Ureter (tissue), 1 donor: ENCODE measurements at regions not wholly inside any gene's neighbourhood (a gene's known extent, or its start where the extent isn't known, plus 50 kb on each side); places are given as distances from the start of the nearest gene placed in this dataset.
A peak's percentile ranks its signal among the peaks of the same experiment; 100 is the strongest.

ENCODE experiments used
- DNase-seq: peaks from one replicate; pipeline ENCODE4 v3.0.0-alpha.2; 2020; ENCODE audit warnings: low spot score
- donor health status: DM: yes; HTN: yes; CAD: no.

DNA sequence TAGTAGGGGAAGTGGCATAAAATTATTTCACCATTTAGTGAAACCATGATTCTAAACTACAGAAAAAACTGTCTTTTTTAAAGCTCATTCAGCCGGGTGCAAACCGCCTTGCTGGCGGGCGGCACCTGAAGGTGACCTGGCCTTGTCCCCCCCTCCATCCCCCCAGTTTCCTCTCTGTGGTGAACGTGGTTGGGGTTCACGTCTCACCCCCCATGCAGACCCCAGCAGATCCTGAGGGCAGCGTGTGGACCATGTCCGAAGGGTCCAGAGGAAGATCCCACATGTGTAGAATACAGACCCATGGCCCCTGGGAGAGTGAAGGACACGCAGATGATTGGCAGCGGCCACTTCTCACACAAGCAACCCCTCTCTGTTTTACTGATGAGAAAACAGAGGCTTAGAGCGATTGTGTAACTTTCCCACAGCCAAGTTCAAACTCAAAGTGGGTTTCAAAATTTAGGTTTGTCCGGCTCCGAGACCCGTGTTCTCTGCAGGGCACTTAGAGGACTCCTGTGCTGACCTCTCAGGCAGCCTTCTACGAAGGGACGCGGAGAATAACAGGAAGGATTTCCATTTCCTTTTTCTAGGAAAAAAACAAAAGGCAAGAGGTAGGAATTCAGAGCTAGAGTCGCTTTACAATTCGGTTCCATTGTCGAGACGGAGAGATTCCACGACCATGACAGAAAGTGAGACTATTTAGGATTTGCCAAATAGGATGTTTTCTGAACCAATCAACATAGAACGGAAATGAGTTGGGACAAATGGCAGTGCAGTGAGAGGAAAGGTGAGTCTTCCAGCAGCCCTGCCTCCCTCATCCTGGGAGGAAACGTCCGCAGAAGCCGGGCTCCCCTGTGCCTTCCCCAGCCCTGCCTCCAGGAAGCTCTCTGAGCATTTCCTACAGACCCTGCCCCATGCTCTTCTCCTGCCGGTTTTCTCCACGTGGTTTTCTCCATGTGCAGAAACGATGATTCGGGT, 67.6 kb upstream of the PITRM1 start:
- no peak for DNase-seq

DNA sequence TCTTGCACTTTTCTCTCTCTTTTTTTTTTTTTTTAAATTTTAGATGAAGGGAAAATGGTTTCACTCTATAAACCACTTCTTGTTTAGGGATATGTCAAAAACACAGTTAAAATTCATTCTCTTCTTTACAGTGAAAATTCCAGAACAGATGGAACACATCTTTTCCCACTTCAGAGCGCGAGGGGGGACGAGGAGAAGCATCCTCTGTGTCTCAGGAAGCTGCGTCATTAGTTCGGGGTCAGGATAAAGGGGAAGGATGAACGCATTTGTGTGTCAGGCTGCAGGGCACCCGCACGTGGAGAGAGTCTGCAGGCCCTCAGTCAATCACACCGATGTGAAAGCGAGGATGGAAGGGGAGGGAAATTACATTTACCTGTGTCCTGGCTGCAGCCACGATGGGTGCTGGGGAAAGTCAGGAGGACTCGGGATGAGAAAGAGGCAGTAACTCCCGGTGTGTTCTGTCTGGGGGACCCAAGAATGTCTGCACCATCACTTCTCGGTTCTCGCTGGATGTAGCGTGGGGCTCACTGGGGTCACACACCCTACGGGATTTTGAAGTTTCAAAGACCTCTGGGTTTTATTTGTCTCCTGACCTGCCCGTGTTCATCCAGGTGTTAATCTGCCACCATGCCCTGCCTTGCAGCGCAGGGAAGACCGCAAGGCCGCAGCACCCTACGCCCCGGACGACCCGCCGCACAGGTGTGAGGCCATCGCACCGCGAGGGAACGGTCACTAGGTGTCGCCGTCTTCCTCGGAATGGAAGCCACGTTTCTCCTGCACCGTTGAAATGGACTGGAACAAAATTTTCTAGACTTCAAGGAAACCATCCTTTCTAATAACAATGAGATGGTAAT, 66.7 kb upstream of the PITRM1 start:
- peak; percentile 67 for DNase-seq

DNA sequence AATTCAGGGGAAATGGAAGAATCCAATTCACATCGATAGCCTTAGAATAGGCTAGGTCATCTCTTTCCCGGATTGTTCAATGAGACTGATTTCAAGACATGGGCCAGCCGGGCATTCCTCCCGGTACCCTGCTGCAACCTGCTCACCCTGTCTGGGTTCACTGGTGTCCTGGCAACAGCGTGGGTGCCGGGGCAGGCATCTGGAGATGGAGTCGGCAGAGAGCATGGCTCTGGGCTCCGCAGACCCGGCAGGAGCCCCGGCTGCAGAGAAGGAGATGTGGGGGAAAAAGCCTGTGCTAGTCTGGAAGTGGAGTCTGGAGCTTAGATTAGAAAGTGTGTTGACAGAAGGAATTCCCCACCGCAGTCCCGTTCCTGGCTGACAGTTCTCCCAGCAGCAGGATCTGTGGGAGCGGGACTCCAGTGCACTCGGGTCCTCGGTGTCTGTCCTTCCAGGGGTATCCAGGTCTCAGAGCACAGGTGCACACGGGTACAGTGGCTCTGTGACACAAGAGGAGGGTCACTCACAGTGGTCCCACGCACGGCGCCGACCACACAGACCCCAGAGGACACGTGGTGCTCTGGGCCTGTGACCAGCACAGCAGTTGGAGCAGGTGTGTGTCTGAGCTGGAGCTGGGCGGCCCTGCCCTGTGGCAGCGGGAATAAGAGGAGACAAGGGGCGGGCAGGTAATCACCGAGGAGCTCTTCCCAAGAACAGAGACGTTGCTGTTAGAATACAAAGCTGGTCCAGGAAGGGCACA, 65.7 kb upstream of the PITRM1 start:
- DNase-seq, result no peak

DNA sequence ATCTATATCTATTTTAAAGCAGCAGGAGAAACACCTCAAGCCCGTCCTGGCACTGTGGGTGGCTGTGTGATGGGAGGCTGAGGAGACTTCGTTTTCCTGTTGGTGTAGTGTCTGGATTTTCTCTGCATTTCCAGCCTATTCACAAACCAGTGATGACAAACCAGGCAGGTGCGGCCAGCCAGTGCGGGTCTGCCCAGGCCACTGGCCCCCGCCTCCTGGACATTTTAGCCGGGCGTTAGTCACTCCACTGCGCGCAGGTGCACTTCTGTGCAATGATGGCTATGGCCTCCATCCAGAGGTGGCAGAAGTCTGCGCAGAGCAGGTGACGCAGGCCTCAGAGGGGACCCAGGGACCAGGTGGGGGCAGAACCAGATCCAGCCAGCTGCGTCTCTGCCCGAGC, 64.9 kb upstream of the PITRM1 start:
- no peak for DNase-seq

DNA sequence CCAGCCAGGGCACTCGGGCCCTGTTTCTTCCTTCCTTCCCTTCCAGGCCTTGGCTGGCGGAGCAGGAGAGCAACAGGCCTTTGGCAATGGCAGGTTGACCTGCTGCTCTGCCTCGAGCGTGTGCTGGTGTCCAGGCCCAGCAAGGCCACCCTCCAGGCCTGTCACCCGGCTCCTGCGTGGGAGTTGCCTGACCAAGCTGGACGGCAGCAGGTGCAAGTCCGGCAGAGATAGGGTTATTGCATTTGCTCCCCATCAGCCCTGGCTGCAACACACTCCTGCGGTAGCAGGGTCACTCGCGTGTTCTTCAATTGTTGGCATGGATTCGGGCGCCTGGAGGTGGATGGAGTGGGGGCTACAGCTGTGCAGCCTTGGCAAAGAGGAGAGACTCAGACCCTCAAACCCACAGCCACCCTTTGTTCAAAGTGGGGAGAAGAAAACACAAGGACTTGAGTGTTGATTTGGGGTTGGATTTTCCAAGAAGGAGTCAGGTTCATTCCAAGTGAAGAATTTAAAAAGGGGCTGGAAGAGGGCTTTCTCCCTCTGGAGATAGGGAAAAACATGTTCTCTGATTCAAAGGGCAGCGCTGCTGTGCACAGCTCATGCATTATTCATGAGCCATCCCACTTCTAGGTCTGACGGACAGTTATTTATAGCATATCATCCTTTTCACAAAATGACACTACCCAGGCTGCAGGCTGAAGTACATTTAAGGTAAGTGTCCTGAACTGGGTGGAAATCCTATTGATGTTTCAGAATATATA, 64.2 kb upstream of the PITRM1 start:
- no peak for DNase-seq

DNA sequence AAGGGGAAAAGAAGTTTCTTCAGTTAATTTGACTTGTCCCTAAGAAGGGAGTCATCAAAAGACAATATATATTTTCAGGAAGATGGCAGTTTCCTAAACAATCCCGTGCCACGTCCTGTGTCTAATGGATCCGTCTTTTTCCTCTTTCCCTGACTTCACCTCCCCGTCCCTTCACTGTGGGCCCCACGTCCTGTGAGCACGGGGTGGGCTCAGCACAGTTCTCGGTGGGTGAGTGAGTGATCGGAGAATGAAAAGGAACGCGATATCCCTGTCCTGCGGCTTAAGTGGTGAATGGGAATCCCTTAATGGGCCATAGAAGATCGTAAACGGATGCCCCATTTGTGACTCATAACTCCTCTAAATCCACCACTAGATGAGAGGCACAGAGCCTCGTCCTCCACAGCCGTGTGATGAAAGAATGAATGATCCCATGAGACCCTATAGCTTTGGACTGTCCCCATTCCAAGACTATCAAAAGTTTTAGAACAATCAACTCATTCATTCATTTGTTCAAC, 63.5 kb upstream of the PITRM1 start:
- no peak for DNase-seq

DNA sequence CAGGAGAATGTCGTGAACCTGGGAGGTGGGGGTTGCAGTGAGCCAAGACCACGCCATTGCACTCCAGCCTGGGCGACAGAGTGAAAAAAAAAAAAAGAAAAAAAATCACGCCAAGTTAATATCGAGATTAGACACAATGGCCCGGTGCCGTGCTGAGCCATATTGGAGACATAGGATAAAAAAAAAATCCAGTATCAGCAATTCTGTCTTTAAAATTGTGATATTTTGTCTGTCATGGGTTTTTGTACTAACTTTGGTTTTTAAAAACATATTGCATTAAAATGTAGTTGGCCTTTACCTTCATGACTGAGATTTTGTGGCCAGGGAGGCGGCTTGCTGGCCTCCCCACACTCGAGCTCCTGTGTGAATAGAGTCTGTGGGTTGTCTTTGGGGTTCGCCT, 62.8 kb upstream of the PITRM1 start:
- no peak for DNase-seq

DNA sequence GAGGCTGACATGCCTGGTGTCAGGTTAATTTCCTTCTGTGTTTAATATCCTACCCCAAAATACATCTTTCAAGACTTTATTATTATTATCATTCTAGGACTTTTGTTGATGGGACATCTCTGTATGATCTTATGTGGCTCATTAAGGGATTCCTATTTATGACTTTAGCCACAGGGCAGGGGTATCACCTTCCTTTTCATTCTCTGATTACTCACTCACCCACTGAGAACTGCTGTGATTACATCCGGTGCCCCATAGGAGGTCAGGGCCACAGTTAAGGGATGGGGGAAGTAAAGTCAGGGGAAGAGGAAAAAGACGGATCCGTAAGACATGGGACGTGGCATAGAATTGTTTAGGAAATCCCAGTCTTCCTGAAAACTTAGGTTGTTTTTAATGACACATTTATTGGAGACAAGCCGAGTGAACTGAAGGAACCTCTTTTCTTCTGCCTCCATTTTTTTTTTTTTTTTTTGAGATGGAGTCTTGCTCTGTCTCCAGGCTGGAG, 61.0 kb upstream of the PITRM1 start:
- DNase-seq, result no peak

DNA sequence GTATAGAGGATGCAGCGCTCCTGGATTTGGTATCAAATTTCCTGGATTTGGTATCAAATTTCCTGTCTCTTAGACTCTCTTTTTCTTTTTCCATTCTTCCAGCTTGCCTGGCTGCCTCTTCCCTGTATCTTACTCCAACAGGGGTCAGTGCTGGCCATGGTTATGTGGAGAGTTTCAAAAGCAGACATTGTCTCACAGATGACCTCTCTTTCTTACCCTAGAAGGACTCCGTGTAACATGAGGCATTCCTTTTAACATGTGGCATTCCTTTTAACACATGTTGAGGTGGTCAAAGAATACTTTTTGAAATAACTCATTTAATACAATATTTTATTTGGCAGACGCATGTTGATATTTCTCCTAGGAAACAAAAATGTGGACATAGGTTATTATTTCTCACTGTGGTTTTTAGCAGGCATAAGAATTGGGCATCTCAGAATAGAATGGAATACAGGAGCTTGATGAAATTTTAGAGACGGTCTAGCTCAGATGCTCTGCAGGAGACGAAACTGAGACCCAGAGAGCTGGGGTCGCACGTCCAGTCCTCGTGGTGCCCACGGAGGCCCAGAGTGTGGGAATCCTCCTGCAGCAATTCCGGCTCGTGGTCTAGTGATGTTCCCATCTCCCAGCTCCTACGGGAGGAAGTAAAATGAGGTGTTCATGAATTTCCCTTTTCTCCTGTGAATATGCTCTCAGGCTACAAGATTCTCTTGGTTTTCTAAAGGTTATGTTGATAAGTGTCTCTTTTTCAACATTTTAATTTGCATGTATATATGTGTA, 59.6 kb upstream of the PITRM1 start:
- DNase-seq, result no peak

DNA sequence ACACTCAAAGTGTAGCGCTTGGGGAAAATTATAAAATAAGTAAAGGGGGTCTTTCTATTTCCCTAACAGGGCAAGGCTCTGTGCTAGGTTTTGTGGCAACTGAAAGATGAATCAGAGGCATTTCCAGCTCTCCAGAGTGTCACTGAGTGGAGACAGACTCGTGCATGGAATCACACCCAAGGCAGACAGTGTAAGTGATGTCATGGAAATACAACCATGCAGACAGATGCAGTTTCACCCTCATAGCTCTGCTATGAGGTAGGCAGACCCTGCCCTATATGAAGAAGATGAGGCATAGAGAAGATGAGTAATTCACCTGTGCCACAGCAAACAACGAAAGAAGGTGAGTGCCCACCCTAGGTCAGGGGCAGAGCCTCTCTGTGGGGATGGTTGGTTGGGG, 57.2 kb upstream of the PITRM1 start:
- DNase-seq, result no peak

DNA sequence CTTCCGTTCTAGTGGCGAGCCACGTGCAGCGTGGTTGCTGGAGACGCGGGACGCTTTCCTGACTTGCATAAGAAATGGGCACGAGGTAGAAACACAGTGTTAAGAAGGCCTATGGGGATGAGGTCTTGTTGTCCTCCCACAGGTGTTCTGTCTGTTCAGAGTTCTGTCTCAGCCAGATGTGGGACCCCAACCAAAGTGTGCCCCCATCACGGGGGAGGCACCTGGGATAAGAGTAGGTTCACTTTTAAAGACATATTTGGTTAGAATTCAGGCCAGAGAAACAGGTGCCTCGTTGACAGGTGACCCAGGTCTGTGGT, 56.0 kb upstream of the PITRM1 start:
- DNase-seq, result no peak

DNA sequence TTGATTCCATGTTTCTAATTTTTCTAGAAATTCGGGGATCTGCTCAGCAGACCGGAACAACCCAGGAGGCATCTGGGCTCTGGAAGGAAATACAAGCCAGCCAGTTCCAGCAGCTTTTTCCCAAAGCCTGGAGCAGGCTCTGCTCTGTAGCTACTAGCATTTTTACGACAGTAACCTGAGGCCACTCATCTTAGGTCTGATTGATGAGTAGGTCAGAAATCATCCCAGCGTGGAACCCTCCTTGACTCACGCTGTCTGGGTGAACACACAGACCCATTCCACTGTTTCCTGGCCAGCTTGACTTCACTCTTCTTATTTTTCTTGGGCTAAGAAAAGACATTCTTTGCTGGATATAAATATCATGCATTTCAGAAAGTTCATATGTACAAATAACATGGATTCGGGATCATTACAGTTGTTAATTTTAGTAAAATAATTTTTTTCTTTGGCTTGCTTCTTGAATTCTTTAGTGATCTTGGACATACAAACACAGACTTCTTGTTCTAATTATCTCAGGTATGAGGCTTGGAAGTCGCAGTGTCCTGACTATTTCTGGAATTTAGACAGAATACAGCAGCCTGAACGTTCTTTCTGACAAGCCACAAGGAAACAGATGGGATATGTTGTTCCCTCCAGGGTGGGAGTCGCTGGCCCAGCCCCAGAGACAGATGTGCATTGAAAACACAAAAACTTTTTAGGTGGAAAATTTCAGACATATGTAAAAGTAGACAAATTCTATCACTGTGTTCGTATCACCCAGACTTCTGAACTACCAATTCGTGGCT, 54.6 kb upstream of the PITRM1 start:
- no peak for DNase-seq

DNA sequence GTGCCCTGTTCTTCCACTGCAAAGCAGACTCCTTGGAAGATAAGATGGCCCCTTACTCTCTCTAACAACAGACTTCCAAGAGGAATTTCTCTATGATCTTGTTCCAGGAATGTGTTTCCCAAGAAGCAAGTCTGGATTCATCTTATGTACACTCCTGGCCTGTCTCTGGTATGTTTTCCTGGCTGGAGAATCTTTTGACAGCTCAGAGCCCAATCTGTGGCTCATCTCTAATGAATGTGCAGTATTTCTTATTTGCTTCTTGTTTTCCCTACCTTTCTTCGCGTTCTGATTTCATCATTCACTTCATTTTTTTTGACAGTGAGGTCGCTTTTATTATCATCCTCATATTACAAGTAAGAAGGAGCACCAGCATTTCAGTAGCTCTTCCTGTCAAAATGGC, 53.0 kb upstream of the PITRM1 start:
- no peak for DNase-seq

DNA sequence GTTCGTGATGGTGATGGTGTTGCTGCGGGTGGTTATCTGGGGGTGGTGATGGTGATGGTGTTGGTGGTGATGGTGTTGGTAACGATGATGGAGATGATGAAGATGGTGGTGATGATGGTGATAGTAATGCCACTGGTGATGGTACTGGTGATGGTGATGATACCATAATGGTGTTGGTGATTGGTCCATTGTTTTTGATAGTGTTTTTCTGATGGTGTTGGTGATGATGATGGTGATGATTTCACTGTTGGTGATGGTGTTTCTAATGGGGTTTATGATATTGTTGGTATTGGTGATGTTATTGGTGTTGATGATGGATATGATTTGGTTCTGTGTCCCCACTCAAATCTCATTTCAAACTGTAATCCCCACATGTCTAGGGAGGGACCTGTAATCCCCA, 51.7 kb upstream of the PITRM1 start:
- no peak for DNase-seq

DNA sequence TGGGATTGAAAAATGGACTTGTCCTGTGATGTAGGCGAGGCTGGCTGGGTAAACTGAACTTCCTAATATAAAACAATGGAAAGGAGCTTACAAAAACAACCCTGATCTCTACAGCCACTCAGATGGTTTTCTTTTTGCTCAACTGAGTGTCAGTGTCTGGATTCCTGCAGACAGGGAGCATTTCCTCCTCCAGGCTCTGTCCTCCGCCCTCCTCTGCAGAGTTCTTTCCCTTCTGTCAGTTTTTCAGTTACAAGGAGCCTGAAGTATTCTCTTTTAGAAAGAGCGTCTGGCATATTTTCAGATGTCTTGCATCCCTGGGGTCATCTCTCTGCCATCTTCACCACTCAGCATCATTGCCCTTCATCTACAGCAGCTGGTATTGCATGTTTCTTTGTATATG, 50.0 kb upstream of the PITRM1 start:
- DNase-seq, result no peak
